GM06990 (cell line): ENCODE measurements at regions not wholly inside any gene's neighbourhood (a gene's known extent, or its start where the extent isn't known, plus 50 kb on each side); places are given as distances from the start of the nearest gene placed in this dataset.
"Not testable (repeated sequence)": the region's sequence is repeated elsewhere in the genome, so short reads cannot be mapped to it uniquely, and the experiment has no call there.

Source experiments
- DNase-seq: peaks from one replicate; pipeline ENCODE4 v3.0.0-alpha.2; 2011; ENCODE audit not compliant: insufficient read length; ENCODE audit errors: extremely low read depth
- H3K27me3 ChIP-seq: replicated peaks from 2 replicates; pipeline ENCODE4 v1.6.0; 2011; ENCODE audit warnings: low read length; ENCODE audit not compliant: control insufficient read depth, insufficient read depth
- H3K36me3 ChIP-seq: 2 replicates; pipeline ENCODE4 v1.5.1; 2011; ENCODE audit warnings: low read length; ENCODE audit not compliant: control insufficient read depth, insufficient read depth
- H3K4me3 ChIP-seq: replicated peaks from 2 replicates; pipeline ENCODE4 v1.5.1; 2011; ENCODE audit warnings: low read depth, mild to moderate bottlenecking, control low read depth, low read length
- CTCF ChIP-seq: IDR thresholded peaks from 2 replicates; pipeline ENCODE4 v1.5.1; 2011; ENCODE audit warnings: low read length, control low read depth, mild to moderate bottlenecking, inconsistent platforms; ENCODE audit not compliant: insufficient read depth, poor library complexity, severe bottlenecking

GRCh38 chr3:64443546-64444381 lies 218.5 kb upstream of the PRICKLE2 start:
- no peak for TF ChIP-seq CTCF
- Histone ChIP-seq H3K36me3 (no peaks in the 10 kb centered on the region), H3K4me3 (no peak overlapping the region), H3K27me3 (no peaks in the 10 kb centered on the region; the same call in 1 of the 2 replicates)
- DNase-seq = no peak

GRCh38 chr3:64441861-64442260 lies 216.6 kb upstream of the PRICKLE2 start:
- no peaks in the 10 kb centered on the region for H3K36me3 ChIP-seq
- no peak overlapping the region for H3K4me3 ChIP-seq
- DNase-seq = no peak
- TF ChIP-seq CTCF = no peak
- H3K27me3 ChIP-seq = no peaks in the 10 kb centered on the region; the same call in 1 of the 2 replicates

GRCh38 chr3:64440498-64440897 lies 215.2 kb upstream of the PRICKLE2 start:
- Histone ChIP-seq H3K27me3 (no peaks in the 10 kb centered on the region; the same call in 1 of the 2 replicates), H3K36me3 (no peaks in the 10 kb centered on the region), H3K4me3 (no peak overlapping the region)
- no peak for TF ChIP-seq CTCF
- DNase-seq = no peak

- Histone ChIP-seq H3K36me3 (no peaks in the 10 kb centered on the region), H3K4me3 (no peak overlapping the region), H3K27me3 (no peaks in the 10 kb centered on the region)
- TF ChIP-seq CTCF = no peak
- no peak for DNase-seq
Observed at GRCh38 chr3:64438812-64439211, 213.5 kb upstream of the PRICKLE2 start.

GRCh38 chr3:64438066-64438465 lies 212.8 kb upstream of the PRICKLE2 start:
- H3K36me3 ChIP-seq = no peaks in the 10 kb centered on the region
- no peak for TF ChIP-seq CTCF
- no peak overlapping the region for H3K4me3 ChIP-seq
- no peak for DNase-seq
- H3K27me3 ChIP-seq = no peaks in the 10 kb centered on the region

- no peak for DNase-seq
- Histone ChIP-seq H3K36me3 (no peaks in the 10 kb centered on the region), H3K27me3 (no peaks in the 10 kb centered on the region), H3K4me3 (no peak overlapping the region)
- no peak for TF ChIP-seq CTCF
Observed at GRCh38 chr3:64437131-64437530, 211.9 kb upstream of the PRICKLE2 start.

- not testable (repeated sequence) for DNase-seq, H3K27me3 ChIP-seq, H3K36me3 ChIP-seq, H3K4me3 ChIP-seq
Observed at GRCh38 chr3:64435023-64435422, 209.8 kb upstream of the PRICKLE2 start.
